HG03095 (cell line): ENCODE measurements at regions not wholly inside any gene's neighbourhood (a gene's known extent, or its start where the extent isn't known, plus 50 kb on each side); places are given as distances from the start of the nearest gene placed in this dataset.
"Not testable (repeated sequence)": the region's sequence is repeated elsewhere in the genome, so short reads cannot be mapped to it uniquely, and the experiment has no call there.

Source experiments
- ATAC-seq: cut with Tn5 transposase; IDR thresholded peaks from one replicate; pipeline ENCODE4 v1.9.1; 2021; ENCODE audit warnings: moderate library complexity; ENCODE audit not compliant: unreplicated experiment

GRCh38 chr18:14460364-14460763 is 83.0 kb downstream of the POTEC start:
- not testable (repeated sequence) for ATAC-seq

GRCh38 chr18:14459826-14460225 is 83.6 kb downstream of the POTEC start:
- ATAC-seq, result not testable (repeated sequence)

- ATAC-seq, result not testable (repeated sequence)
Observed at GRCh38 chr18:14458009-14458945, 85.1 kb downstream of the POTEC start.

- not testable (repeated sequence) for ATAC-seq
Observed at GRCh38 chr18:14450637-14451009, 92.8 kb downstream of the POTEC start.

GRCh38 chr18:14449995-14450636 is 93.3 kb downstream of the POTEC start:
- not testable (repeated sequence) for ATAC-seq

- ATAC-seq, result not testable (repeated sequence)
Observed at GRCh38 chr18:14449062-14449461, 94.3 kb downstream of the POTEC start.

GRCh38 chr18:14447715-14448114 is 95.7 kb downstream of the POTEC start:
- not testable (repeated sequence) for ATAC-seq

- not testable (repeated sequence) for ATAC-seq
Observed at GRCh38 chr18:14435460-14435859, 107.9 kb downstream of the POTEC start.

GRCh38 chr18:14432371-14432770 is 111.0 kb downstream of the POTEC start:
- ATAC-seq, result not testable (repeated sequence)

- ATAC-seq, result not testable (repeated sequence)
Observed at GRCh38 chr18:14431031-14431521, 112.3 kb downstream of the POTEC start.

GRCh38 chr18:14415806-14416205 is 127.6 kb downstream of the POTEC start:
- ATAC-seq, result not testable (repeated sequence)

GRCh38 chr18:14415399-14415798 is 128.0 kb downstream of the POTEC start:
- not testable (repeated sequence) for ATAC-seq

GRCh38 chr18:14395533-14395932 is 147.9 kb downstream of the POTEC start:
- not testable (repeated sequence) for ATAC-seq

GRCh38 chr18:14393563-14394103 is 149.8 kb downstream of the POTEC start:
- not testable (repeated sequence) for ATAC-seq

GRCh38 chr18:14392604-14393003 is 150.8 kb downstream of the POTEC start:
- not testable (repeated sequence) for ATAC-seq

- not testable (repeated sequence) for ATAC-seq
Observed at GRCh38 chr18:14384961-14385360, 158.4 kb downstream of the POTEC start.

- ATAC-seq, result not testable (repeated sequence)
Observed at GRCh38 chr18:14382666-14383065, 160.7 kb downstream of the POTEC start.

- ATAC-seq, result not testable (repeated sequence)
Observed at GRCh38 chr18:14379489-14379888, 163.9 kb downstream of the POTEC start.

- ATAC-seq, result not testable (repeated sequence)
Observed at GRCh38 chr18:14378376-14378775, 165.0 kb downstream of the POTEC start.

GRCh38 chr18:14361346-14361745 is 182.1 kb downstream of the POTEC start:
- ATAC-seq, result not testable (repeated sequence)

- ATAC-seq, result not testable (repeated sequence)
Observed at GRCh38 chr18:14357553-14358297, 185.7 kb downstream of the POTEC start.
